ENCODE measurements at regions not wholly inside any gene's neighbourhood (a gene's known extent, or its start where the extent isn't known, plus 50 kb on each side); places are given as distances from the start of the nearest gene placed in this dataset.
"Not testable (repeated sequence)": the region's sequence is repeated elsewhere in the genome, so short reads cannot be mapped to it uniquely, and the experiment has no call there.

DNA sequence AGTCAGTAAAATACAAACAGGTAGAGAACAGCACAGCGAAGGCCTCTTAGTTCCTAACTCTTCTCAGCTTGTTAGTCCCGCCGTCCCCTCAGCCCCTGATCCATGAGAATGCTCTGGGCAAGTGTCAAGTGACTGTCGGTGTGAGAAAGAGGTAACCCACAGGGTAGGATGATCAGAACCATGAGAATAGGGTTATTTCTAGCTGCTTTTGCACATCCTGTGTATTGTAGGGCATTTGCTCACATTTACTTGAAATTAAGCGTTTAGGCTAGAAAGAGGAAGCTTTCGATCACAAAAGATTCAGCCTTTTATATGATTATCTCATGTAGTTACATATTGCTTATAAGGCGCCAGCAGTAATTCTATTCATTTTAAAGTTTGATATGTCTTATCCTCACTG lies 103.0 kb upstream of the PDE10A start:
- H3K4me3 ChIP-seq (ENCODE audit: low read depth, low read length) = no peak overlapping the region
- TF ChIP-seq, protein P1, sequence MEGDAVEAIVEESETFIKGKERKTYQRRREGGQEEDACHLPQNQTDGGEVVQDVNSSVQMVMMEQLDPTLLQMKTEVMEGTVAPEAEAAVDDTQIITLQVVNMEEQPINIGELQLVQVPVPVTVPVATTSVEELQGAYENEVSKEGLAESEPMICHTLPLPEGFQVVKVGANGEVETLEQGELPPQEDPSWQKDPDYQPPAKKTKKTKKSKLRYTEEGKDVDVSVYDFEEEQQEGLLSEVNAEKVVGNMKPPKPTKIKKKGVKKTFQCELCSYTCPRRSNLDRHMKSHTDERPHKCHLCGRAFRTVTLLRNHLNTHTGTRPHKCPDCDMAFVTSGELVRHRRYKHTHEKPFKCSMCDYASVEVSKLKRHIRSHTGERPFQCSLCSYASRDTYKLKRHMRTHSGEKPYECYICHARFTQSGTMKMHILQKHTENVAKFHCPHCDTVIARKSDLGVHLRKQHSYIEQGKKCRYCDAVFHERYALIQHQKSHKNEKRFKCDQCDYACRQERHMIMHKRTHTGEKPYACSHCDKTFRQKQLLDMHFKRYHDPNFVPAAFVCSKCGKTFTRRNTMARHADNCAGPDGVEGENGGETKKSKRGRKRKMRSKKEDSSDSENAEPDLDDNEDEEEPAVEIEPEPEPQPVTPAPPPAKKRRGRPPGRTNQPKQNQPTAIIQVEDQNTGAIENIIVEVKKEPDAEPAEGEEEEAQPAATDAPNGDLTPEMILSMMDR (IDR thresholded peaks at IDR 0.05) = no peak
- H3K4me1 ChIP-seq = no peaks in the 10 kb centered on the region
- H3K4me2 ChIP-seq (ENCODE audit: low read length) = no peak overlapping the region
- no peaks in the 10 kb centered on the region for H3K36me3 ChIP-seq (ENCODE audit: control insufficient read depth, insufficient read depth, low read length)
- no peak overlapping the region for H3K9ac ChIP-seq
- no peak overlapping the region for H3K27ac ChIP-seq
- H3K9me3 ChIP-seq (ENCODE audit: control insufficient read depth, low read length) = no peaks in the 10 kb centered on the region
- no peaks in the 10 kb centered on the region for H3K27me3 ChIP-seq (ENCODE audit: control insufficient read depth, insufficient read depth, low read length)
- H2AFZ ChIP-seq = no peak overlapping the region
- H3K79me2 ChIP-seq = no peaks in the 10 kb centered on the region

DNA sequence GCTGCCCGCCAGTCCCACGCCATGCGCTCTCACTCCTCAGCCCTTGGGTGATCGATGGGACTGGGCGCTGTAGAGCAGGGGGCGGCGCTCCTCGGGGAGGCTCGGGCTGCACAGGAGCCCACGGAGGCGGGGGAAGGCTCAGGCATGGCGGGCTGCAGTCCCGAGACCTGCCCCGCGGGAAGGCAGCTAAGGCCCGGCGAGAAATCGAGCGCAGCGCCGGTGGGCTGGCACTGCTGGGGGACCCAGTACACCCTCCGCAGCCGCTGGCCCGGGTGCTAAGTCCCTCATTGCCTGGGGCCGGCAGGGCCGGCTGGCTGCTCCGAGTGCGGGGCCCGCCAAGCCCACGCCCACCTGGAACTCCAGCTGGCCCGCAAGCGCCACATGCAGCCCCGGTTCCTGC lies 102.2 kb upstream of the PDE10A start:
- H3K4me2 ChIP-seq (ENCODE audit: low read length); H3K27ac ChIP-seq; H3K36me3 ChIP-seq (ENCODE audit: control insufficient read depth, insufficient read depth, low read length): not testable (repeated sequence)

DNA sequence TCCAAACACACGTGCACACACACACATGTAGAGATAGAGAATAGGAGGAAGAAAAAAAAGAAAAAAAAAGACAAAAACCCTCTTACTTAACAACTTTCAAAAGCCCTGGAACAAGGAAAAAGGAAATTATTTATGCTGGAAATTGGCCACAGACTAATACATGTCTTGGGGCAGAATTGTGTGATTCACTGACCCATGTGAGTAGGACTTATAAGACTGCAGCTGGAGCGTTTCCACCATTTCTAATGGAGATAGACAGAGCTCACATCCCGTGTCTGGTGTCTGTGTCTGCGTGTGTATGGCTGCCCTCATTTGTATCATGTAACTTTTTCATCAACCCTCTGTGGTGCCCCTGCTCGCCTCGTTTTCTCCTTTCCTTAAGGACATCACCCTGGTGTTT lies 99.8 kb upstream of the PDE10A start:
- Histone ChIP-seq H3K4me1 (no peaks in the 10 kb centered on the region), H3K4me2 (ENCODE audit: low read length) (no peak overlapping the region), H3K9ac (no peak overlapping the region), H3K27me3 (ENCODE audit: control insufficient read depth, insufficient read depth, low read length) (no peaks in the 10 kb centered on the region), H3K36me3 (ENCODE audit: control insufficient read depth, insufficient read depth, low read length) (no peaks in the 10 kb centered on the region), H3K79me2 (no peaks in the 10 kb centered on the region), H2AFZ (no peak overlapping the region), H3K27ac (no peak overlapping the region), H3K4me3 (ENCODE audit: low read depth, low read length) (no peak overlapping the region), H3K9me3 (ENCODE audit: control insufficient read depth, low read length) (no peaks in the 10 kb centered on the region)
- TF ChIP-seq, protein P1 (IDR thresholded peaks at IDR 0.05) = no peak

More for the DNA sequence above, 102.2 kb upstream of the PDE10A start:
- not testable (repeated sequence) for H2AFZ ChIP-seq; H3K27me3 ChIP-seq (ENCODE audit: control insufficient read depth, insufficient read depth, low read length); H3K4me1 ChIP-seq; H3K9me3 ChIP-seq (ENCODE audit: control insufficient read depth, low read length); H3K4me3 ChIP-seq (ENCODE audit: low read depth, low read length); H3K9ac ChIP-seq; H3K79me2 ChIP-seq

DNA sequence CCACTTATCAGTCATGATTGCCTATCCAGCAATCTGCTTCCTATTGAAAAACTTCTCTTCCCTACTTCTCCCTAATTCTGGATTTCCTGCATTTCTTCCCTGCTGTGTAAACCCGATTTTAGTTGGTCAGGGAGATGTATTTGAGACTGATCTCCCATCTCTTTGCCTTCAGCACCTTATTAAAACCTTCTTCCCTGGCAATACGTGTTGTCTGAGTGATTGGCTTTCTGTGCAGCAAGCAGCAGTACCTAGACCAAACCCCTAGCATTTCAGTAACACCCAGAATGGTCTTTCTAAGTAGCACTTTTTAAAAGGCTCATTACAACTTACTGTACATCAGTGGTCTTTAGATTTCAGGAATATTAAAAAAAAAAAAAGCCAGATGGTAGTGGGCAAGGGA lies 99.1 kb upstream of the PDE10A start:
- H2AFZ ChIP-seq = no peak overlapping the region
- TF ChIP-seq, protein P1 (IDR thresholded peaks at IDR 0.05) = no peak
- no peaks in the 10 kb centered on the region for H3K4me1 ChIP-seq

DNA sequence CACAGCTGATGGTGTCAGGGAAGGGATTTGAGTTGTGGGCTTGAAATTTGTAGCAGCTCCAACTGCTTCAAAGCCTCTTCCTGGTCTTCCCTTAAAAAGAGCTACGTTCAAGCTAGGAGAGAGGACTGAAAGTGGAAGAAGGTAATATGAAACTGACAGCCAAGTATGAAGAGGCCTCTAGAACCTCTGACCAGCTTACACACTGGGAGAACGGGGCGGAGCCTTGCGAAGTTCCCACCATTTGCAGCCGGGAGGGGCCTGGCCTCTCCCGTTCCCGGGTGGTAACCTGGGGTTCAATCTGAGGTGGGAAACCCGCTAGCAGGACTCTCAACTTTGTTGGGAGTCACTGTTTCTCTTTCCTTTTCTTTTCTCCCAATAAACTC lies 97.8 kb upstream of the PDE10A start:
- H3K27ac ChIP-seq = no peak overlapping the region
- H3K9me3 ChIP-seq (ENCODE audit: control insufficient read depth, low read length) = no peaks in the 10 kb centered on the region
- no peaks in the 10 kb centered on the region for H3K4me1 ChIP-seq
- H2AFZ ChIP-seq = no peak overlapping the region
- H3K4me2 ChIP-seq (ENCODE audit: low read length) = no peak overlapping the region
- H3K36me3 ChIP-seq (ENCODE audit: control insufficient read depth, insufficient read depth, low read length) = no peaks in the 10 kb centered on the region
- no peaks in the 10 kb centered on the region for H3K27me3 ChIP-seq (ENCODE audit: control insufficient read depth, insufficient read depth, low read length)
- H3K79me2 ChIP-seq = no peaks in the 10 kb centered on the region
- no peak overlapping the region for H3K4me3 ChIP-seq (ENCODE audit: low read depth, low read length)
- TF ChIP-seq, protein P1 (IDR thresholded peaks at IDR 0.05) = no peak
- H3K9ac ChIP-seq = no peak overlapping the region

More for the DNA sequence above, 99.1 kb upstream of the PDE10A start:
- no peaks in the 10 kb centered on the region for H3K27me3 ChIP-seq (ENCODE audit: control insufficient read depth, insufficient read depth, low read length)
- H3K79me2 ChIP-seq = no peaks in the 10 kb centered on the region
- H3K4me2 ChIP-seq (ENCODE audit: low read length) = no peak overlapping the region
- no peak overlapping the region for H3K27ac ChIP-seq
- no peak overlapping the region for H3K9ac ChIP-seq
- no peak overlapping the region for H3K4me3 ChIP-seq (ENCODE audit: low read depth, low read length)
- no peaks in the 10 kb centered on the region for H3K36me3 ChIP-seq (ENCODE audit: control insufficient read depth, insufficient read depth, low read length)
- no peaks in the 10 kb centered on the region for H3K9me3 ChIP-seq (ENCODE audit: control insufficient read depth, low read length)
